A673 (cell line): ENCODE measurements at regions not wholly inside any gene's neighbourhood (a gene's known extent, or its start where the extent isn't known, plus 50 kb on each side); places are given as distances from the start of the nearest gene placed in this dataset.
"Not testable (repeated sequence)": the region's sequence is repeated elsewhere in the genome, so short reads cannot be mapped to it uniquely, and the experiment has no call there.

Source experiments
- BruUV-seq: library from RNA; stranded (reverse); fragments of 400-500 nt; replicated peaks from 2 replicates; lab custom pipeline; 2021; lab: Mats Ljungman, UMichigan
- CTCF ChIA-PET: fragments of 300-600 bp; sonication (Branson Sonifier 250); formaldehyde crosslinking; loops from one replicate; lab custom pipeline; 2022; ENCODE audit warnings: antibody characterized with exemption; lab: Charles Lee
- POLR2A ChIA-PET: fragments of 300-600 bp; sonication (Branson Sonifier 250); formaldehyde crosslinking; loops from one replicate; lab custom pipeline; 2022; ENCODE audit warnings: antibody characterized with exemption; ENCODE audit not compliant: low non-redundant PET; lab: Charles Lee
- DNase-seq: peaks from one replicate; pipeline ENCODE4 v3.0.0-alpha.2; 2015; ENCODE audit warnings: low spot score
- H3K27ac ChIP-seq: fragments of 200-600 bp; sonication (generic); 2 replicates; pipeline ENCODE4 v1.5.1; 2016; ENCODE audit warnings: mixed run types, low read depth, mild to moderate bottlenecking, mixed read lengths, antibody characterized with exemption, low read length; ENCODE audit not compliant: poor library complexity, severe bottlenecking
- H3K27me3 ChIP-seq: fragments of 200-600 bp; sonication (generic); replicated peaks from 2 replicates; pipeline ENCODE4 v1.6.1; 2017; ENCODE audit warnings: mixed run types, low read depth, mild to moderate bottlenecking, mixed read lengths, antibody characterized with exemption, low read length; ENCODE audit not compliant: insufficient read depth, poor library complexity
- H3K36me3 ChIP-seq: fragments of 200-600 bp; sonication (generic); 2 replicates; pipeline ENCODE4 v1.6.1; 2016; ENCODE audit warnings: mixed run types, mild to moderate bottlenecking, mixed read lengths, antibody characterized with exemption, low read length; ENCODE audit not compliant: insufficient read depth, poor library complexity, severe bottlenecking
- H3K4me1 ChIP-seq: fragments of 200-600 bp; sonication (generic); 2 replicates; pipeline ENCODE4 v1.6.1; 2017; ENCODE audit warnings: mixed run types, mild to moderate bottlenecking, mixed read lengths, antibody characterized with exemption, low read length; ENCODE audit not compliant: insufficient read depth, poor library complexity, severe bottlenecking
- H3K4me3 ChIP-seq: fragments of 200-600 bp; sonication (generic); 2 replicates; pipeline ENCODE4 v1.5.1; 2016; ENCODE audit warnings: low read depth, mixed run types, mild to moderate bottlenecking, mixed read lengths, low read length; ENCODE audit not compliant: poor library complexity, severe bottlenecking
- H3K9me3 ChIP-seq: fragments of 200-600 bp; sonication (generic); 2 replicates; pipeline ENCODE4 v1.6.1; 2016; ENCODE audit warnings: mixed run types, low read depth, mild to moderate bottlenecking, mixed read lengths, antibody characterized with exemption, low read length; ENCODE audit not compliant: poor library complexity, severe bottlenecking
- CTCF ChIP-seq: fragments of 300-800, 200-600 bp; sonication (generic); conservative IDR thresholded peaks from 2 replicates; pipeline ENCODE4 v1.5.1; 2017; ENCODE audit warnings: low read depth, mild to moderate bottlenecking, antibody characterized with exemption, low read length, moderate library complexity, mixed read lengths
- EZH2 ChIP-seq: fragments of 200-600 bp; sonication (generic); IDR thresholded peaks from 2 replicates; pipeline ENCODE4 v1.6.1; 2017; ENCODE audit warnings: borderline replicate concordance, low read depth, mild to moderate bottlenecking, mixed read lengths, antibody characterized with exemption, low read length; ENCODE audit not compliant: poor library complexity, severe bottlenecking
- intact Hi-C: fragments of 100-400 bp; cut with micrococcal nuclease; formaldehyde crosslinking; loops from one replicate; pipeline ENCODE4 v1.10.0; 2022; ENCODE audit not compliant: unreplicated experiment

- CTCF ChIA-PET, result no interaction called here
- POLR2A ChIA-PET, result no interaction called here
- no TSS peak for BruUV-seq
- intact Hi-C loops, result no loop called here
- Histone ChIP-seq H3K36me3 (no peaks in the 10 kb centered on the region), H3K27ac (no peak overlapping the region), H3K9me3 (no peaks in the 10 kb centered on the region), H3K4me1 (no peaks in the 10 kb centered on the region), H3K4me3 (no peak overlapping the region), H3K27me3 (peaks cover 36% of the 10 kb centered on the region)
- no peak for DNase-seq
- TF ChIP-seq EZH2 (no peak), CTCF (no peak)
Measured at GRCh38 chr7:410395-410910, 109.2 kb downstream of the PDGFA start.

DNA sequence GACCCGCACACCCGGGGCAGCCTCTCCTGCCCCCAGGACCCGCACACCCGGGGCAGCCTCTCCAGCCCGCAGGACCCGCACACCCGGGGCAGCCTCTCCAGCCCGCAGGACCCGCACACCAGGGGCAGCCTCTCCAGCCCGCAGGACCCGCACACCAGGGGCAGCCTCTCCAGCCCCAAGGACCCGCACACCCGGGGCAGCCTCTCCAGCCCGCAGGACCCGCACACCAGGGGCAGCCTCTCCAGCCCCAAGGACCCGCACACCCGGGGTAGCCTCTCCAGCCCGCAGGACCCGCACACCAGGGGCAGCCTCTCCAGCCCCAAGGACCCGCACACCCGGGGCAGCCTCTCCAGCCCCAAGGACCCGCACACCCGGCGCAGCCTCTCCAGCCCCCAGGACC is 108.5 kb downstream of the PDGFA start:
- H3K9me3 ChIP-seq, H3K27ac ChIP-seq, H3K4me1 ChIP-seq, H3K4me3 ChIP-seq, DNase-seq, CTCF ChIA-PET, H3K36me3 ChIP-seq, BruUV-seq, intact Hi-C loops, POLR2A ChIA-PET: not testable (repeated sequence)
- peaks cover 29% of the 10 kb centered on the region for H3K27me3 ChIP-seq

GRCh38 chr7:411677-412312 is 107.9 kb downstream of the PDGFA start:
- TF ChIP-seq CTCF, result no peak
- no peak for TF ChIP-seq EZH2
- Histone ChIP-seq H3K27ac (no peak overlapping the region), H3K36me3 (no peaks in the 10 kb centered on the region), H3K9me3 (no peaks in the 10 kb centered on the region), H3K27me3 (peaks cover 22% of the 10 kb centered on the region), H3K4me3 (no peak overlapping the region), H3K4me1 (no peaks in the 10 kb centered on the region)
- intact Hi-C loops, result no loop called here
- BruUV-seq, result no TSS peak
- no peak for DNase-seq
- ChIA-PET POLR2A (no interaction called here), CTCF (no interaction called here)

DNA sequence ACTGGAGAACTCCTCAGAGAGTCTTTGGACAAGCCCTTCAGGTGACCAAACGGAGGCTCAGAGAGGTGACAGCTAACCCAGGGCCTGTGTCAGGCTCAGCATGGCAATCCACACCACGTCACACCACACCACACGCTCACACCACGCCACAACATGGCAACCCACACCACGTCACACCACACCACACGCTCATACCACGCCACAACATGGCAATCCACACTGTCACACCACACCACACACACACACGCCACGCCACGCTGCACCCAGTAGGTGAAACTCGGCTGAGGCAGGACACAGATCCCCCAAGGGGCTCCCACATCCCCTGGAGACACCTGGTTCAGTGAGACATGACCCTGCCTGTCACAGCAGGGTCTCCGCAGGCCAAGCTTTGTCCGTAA is 107.3 kb downstream of the PDGFA start:
- Histone ChIP-seq H3K4me1 (no peaks in the 10 kb centered on the region), H3K9me3 (no peaks in the 10 kb centered on the region), H3K27me3 (peaks cover 17% of the 10 kb centered on the region), H3K36me3 (no peaks in the 10 kb centered on the region), H3K27ac (no peak overlapping the region), H3K4me3 (no peak overlapping the region)
- no peak for DNase-seq
- POLR2A ChIA-PET, result no interaction called here
- CTCF ChIA-PET, result no interaction called here
- intact Hi-C loops, result no loop called here
- TF ChIP-seq CTCF, result no peak
- no TSS peak for BruUV-seq
